COR-L47 (cell line): ENCODE measurements at regions not wholly inside any gene's neighbourhood (a gene's known extent, or its start where the extent isn't known, plus 50 kb on each side); places are given as distances from the start of the nearest gene placed in this dataset.
"Not testable (repeated sequence)": the region's sequence is repeated elsewhere in the genome, so short reads cannot be mapped to it uniquely, and the experiment has no call there.

Experiments used
- DNase-seq: peaks from one replicate; lab custom pipeline; 2025; lab: John Stamatoyannopoulos, UW

DNA sequence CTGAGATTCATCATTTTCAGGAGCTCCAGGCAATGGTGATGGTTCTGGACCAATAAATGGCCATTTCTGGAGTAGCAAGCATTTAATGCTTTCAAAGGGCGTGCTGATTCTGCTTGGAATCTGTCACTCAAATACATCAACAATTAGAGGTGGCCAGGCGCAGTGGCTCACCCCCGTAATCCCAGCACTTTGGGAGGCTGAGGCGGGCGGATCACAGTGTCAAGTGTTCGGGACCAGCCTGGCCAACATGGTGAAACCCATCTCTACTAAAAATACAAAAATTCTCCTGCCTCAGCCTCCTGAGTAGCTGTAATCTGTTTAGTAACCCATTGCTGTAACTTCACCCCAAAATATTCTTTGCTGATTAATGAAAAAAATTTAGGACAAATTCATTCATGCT lies 1574.2 kb downstream of the EFNB2 start:
- no peak for DNase-seq

DNA sequence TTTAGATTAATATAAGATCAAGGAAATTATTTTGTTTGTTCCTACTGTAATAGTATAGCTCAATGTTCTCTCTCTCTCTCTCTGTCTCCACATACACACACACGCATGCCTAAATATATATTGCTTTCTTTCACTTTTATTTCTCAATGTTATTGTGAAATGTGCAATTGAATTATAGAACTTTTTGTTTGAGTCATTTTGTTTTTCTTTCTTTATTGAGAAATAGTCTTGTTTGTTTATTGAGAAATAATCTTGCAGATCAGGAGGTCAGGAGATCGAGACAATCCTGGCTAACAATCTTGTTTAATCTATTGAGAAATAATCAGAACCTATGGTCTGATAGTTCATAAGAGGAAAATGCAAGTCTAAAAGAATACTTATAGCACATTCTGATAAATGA lies 1581.3 kb downstream of the EFNB2 start:
- DNase-seq: no peak

DNA sequence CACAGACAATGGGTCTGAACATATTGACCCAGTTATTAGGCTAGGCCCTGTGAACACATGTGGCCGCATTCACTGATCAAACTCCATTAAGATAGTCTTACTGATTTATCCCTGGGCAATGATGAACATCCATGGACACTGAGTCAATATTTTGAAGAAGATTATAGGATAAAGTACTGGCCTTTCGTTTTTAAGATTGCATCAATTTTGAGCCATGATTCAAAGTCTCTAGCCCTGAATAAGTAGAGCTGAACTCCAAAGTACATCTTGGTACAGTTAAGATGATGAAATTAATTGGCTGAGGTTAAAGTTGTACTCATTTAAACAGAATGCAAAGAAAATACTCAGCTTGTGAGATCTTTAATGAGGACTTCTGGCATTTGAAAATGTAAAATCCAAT lies 1581.9 kb downstream of the EFNB2 start:
- DNase-seq: no peak

DNA sequence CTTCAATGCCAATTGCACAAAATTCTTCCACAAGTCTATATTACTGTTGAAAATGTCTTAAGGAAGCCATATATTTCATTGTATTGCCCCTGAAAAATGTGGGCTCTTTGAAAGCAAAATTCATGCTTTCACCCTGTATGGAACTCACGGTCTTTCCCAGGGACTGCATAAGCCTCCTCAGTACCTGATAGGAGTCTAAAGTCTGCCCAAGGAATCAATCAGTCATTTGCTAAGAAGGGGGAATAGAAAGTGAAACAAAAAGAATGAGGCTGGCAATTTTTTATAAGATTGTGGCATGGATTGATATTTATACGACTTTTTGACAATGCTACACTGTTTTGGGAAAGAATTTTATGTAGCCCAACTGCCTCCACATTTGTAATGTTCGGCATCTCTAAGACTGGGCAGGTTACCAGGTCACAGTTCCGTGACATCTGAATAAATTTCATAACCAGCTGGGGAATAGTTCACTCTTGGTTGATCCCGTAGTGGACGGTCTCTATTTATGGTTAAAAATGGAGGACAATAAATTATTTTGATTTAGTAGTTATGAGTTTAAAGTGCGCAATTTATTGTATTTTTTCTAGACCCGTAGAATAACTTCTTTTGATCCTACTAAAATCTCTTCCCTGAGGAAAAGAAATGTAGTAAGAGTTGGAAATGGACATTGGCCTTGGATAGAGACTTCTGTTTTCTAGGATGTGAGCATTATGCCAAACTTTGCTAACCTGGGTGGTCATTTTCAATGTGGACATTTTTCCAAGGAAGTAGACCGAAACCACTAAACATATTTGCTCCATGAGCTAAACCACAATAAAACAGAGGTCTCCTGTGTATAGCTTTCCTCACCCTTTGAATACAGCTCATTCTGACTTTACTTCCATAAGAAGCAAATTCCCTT lies 1585.4 kb downstream of the EFNB2 start:
- DNase-seq: no peak

DNA sequence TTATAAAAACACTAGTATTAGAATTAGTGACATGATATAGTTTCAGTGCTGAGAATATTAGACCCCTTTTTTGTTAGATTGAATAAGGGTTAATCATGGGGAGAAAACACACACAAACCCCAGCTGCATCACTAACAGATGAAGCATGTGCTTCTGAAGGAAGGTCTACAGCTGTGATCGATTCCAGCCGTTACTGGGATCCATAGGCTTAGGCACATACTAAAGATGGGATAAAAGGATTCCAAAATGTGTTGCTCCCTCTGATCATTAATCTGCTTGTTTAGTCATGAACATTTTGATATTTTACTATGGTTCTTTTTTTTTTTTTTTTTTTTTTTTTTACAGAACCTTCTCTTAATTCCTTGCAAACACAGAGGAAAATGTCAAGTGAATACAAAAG lies 1591.3 kb downstream of the EFNB2 start:
- DNase-seq: no peak

DNA sequence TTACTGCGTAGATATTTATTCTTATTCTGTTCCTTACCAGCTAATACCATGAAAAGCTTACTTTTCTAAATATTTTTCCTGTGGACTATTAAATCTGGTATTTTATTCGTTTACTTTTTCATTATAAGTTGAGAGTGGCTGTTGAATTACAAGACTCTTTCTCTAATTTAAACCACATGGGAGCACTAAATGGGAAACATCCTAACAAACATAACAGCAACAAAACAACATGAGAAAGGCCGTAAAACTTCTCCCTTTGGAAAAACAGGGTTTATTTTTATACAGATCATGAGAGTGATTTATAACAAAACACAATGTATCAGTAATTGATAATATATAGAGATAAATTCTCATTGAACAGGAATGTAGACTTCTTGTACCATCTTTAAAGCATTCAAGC lies 1592.1 kb downstream of the EFNB2 start:
- no peak for DNase-seq

DNA sequence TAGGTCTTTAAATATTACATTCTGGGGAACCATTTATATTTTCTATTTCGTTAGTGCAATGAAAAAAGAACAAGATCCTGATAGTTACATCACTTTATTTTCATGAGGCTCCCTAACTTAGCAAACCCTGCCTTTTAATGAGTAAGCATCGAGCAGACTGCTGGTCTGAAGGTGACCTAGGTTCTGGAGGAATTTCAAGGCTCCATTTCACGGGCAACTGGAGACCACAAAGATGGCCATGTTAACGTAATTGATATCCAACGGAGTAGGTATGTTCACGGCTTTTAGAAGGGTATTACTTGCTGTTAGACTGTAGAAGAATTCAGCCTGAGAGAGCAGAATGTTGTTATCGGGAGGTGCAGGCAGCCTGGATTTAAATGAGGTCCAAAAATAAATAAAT lies 1597.6 kb downstream of the EFNB2 start:
- no peak for DNase-seq

DNA sequence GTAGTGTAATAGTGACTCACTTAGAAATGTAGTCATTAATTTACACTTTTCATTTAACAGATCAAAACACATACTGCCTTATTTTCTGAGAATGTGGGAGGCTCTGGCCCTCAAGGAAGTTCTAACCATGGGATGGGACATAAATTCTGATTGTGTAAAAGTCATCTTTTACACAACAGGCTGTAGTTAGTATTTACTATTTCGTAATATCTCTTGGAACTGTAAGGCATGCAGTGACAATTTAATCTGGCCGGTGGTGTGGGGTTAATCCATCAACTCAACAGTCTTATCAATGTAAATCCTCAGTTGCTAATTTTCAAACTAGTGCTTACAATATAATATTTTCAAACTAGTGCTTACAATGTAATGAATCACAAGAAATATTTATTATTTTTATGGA lies 1599.2 kb downstream of the EFNB2 start:
- no peak for DNase-seq

DNA sequence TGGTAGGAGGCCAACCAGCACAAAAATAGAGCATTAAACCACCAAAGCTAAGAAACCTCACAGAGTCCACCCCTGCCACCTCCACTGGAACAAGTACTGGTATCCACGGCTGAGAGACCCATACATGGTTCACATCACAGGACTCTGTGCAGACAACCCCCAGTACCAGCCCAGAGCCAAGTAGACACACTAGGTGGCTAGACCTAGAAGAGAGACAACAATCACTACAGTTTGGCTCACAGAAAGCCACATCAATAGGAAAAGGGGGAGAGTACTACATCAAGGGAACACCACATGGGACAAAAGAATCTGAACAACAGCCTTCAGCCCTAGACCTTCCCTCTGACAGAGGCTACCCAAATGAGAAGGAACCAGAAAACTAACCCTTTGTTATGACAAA lies 1614.9 kb downstream of the EFNB2 start:
- not testable (repeated sequence) for DNase-seq

DNA sequence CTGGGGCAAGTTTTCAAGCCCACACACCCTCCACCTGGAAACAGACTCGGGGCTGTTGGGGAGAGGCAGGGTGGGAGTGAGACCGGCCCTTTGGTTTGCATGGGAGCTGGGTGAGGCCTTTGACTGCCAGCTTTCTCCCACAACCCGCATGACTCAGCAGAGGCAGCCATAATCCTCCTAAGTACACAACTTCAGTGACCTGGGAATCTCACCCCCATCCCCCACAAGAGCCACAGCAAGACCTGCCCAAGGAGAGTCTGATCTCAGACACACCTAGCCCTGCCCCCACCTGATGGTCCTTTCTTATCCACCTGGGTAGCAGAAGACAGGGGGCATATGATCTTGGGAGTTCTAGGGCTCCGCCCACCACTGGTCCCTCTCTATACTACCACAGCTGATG lies 1615.4 kb downstream of the EFNB2 start:
- DNase-seq: no peak

DNA sequence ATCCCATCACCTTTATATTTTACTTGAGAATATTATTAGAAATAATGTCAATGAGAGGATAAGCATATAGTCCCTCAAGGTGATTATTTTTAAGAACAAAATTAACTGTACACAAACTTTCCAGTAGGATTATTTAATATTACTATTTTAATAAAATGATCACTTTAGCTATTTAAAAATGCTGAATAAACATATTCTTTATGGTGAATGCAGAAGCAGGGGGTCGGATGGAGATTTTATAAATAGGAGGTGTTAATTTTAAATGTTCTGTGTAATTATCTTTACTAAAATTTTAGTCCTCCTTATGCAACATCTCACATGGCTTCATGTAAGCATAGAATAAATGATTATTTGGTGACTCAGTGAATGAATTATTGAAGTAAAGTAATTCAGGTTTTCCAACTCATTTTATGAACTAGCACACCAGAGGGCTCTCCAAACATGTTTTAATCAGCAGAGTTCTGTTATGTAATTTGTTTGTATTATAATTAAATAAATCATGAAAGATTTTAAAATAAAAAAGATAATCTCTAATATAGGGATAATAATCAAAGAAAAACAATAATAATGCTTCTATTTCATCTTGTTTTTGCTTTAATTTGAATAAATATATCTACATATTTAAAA lies 1635.2 kb downstream of the EFNB2 start:
- DNase-seq: no peak

DNA sequence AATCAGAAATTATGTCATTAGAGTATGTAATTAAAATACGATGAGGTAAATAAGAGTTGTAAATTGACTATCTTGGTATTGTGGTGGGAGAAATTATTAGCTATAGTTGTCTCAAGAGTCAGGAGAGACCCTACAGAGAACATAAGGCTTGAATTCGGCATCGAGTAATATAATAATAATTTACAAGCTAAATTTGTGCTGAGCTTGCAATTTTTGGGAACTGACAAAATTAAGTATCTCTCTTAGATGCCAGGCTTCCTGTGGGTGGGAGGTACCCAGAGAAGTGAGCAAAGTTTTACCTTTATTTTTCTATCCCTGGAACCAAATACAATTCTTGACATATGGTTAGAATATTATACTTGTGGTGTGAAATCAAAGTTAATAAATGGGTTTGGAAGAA lies 1637.0 kb downstream of the EFNB2 start:
- no peak for DNase-seq

DNA sequence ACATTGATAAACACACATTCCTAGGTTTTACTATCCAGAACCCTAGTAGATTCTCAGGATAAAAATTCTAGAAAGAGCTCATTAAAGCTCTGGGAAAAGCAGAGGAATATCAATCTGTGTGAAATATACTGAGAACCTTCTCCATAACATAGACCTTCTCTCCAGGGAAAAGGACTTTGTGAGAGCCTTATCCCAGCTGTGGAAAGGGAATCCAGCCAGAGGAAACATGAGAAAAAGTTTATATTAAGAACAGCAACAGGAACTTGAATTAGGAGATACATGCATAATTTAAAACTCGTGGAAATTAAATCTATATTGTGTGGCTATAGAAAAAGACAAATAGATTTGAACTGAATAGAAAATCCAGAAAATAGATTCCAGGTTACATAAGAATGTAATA lies 1639.9 kb downstream of the EFNB2 start:
- no peak for DNase-seq

DNA sequence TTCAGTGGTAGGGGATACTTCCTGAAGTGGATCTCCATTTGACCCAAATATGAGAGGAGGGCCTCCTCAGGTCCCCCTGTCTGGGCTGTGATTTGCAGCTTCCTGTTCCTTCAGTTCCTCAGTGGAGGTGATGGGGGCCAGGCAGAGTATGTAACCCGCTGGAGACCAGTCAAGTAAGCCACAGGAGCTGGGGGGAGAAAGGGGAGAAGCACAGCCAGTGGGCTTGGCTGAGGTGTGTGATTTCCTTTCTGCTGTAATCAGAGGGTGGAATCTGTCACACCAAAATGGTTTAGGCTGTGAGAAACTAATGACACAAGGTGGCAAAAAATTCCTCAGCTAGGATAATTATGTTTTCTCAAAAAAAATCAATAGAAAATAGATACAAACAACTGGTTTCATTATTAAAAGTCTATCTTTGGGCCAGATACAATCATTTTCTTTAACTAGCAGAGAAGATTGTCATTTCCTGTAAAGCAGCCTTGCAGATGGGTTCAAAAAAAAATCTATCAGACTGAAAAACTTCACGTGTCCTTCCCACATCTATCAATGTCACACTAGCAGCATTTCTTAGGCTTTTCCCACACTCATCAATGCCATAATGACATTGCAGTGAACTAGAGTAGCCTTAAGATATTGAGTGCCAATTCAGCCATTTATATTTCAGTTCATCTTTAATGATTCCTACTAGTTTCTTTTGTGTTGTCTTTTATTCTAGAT lies 1660.3 kb downstream of the EFNB2 start:
- no peak for DNase-seq

DNA sequence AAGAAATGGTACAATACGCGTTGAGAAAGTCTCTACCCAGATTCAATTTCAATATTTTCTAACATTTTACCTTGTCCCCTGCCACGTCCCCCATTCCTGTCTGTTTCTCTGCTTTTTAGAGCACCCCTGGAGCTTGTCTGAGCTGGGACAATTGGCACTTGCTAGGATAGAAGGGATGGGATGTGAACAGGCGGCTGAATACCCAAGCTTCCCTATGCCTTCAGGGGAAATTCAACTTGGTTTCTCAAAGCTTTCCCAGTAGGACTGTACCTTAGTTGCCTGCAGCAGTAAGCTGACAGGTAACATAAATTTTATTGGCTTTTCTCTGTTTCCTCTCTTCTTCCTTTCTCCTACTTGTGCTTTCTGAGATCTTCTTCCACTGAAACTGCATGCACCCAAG lies 1663.3 kb downstream of the EFNB2 start:
- no peak for DNase-seq

DNA sequence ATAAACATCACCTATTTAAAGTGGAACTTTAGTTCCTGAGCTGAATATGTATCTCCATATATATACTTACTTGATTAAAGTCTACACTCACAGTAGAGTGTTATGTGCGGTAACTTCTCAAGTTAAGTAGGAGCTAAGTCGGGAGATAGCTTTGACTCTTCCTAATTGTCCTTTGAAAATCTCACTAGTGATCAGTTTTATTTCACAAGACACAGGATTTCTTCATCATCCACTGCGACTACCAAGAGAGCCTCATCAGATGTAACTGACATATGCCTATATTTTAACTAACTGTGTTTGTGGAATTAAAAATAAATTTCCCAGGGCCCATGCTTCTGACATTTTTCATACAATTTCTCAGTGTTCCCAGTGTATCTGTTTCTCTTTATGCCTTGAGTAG lies 1664.0 kb downstream of the EFNB2 start:
- no peak for DNase-seq

DNA sequence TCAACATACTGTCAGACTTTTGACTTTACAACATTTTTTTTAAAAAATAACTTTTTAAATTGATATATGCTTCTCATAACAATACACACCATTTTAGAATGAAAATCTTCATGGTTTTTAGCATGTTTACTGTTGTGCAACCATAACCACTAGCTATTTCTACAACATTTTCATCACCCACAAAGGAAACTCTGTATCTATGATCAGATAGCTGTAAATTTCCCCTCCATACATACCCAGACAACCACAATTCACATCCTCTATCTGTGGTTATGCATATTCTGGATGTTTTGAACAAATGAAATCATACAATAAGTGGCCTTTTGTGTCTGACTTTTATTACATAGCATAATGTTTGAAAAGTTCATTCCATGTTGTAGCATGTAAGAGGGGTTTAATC lies 1666.0 kb downstream of the EFNB2 start:
- DNase-seq: no peak

DNA sequence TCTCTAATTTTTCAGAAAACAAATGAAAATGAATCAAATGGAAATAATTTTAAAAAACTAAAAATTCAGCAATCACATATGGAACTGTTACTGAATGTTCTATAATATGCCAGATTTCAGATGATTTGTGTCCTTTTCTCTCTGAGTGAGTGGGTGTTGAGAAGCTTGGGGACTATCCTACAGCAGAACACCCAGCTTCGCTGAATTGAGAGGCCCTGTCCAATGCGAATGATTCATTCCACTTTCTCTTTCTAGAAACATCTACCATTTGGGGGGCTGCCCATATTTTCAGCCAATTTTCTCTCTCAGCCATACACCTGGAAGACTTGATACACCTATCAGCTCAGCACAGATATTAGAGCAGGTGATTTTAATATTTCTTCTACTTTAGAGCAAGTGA lies 1666.7 kb downstream of the EFNB2 start:
- no peak for DNase-seq

DNA sequence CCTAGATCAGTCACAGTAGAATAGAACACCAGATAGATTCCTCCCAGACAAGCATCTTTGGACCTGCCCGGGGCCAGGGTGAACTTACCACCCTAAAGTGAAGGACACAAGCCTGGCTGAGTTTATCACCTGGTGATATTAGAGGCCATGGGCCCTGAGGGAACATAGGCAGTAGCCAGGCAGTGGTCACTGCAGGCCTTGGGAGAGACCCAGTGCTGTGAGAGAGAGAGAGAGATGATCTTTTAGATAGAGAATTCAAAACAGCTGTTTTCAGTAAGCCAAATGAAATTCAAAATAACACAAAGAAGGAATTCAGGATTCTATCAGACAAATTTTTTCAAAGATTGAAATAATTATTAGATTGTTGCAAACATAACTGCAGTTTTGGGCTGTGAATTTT lies 1679.9 kb downstream of the EFNB2 start:
- no peak for DNase-seq

DNA sequence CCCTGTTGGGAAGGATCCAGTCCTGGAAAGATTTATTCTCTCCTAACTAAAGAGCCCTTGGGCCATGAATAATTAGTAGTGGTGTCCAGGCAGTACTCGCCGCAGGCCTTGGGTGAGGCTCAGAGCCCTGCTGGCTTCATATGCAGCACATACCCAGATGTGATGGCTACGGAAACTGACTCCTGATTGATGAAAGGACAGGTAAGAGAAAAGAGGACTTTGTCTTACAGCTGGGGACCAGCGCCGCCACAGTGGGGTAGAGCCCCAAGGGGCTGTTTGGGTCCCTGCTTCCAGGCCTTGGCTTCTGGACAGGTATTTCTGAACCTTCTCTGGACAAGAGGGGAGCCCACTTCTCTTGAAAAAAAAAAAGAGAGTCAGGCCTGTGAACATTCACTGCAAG lies 1680.8 kb downstream of the EFNB2 start:
- DNase-seq: no peak

DNA sequence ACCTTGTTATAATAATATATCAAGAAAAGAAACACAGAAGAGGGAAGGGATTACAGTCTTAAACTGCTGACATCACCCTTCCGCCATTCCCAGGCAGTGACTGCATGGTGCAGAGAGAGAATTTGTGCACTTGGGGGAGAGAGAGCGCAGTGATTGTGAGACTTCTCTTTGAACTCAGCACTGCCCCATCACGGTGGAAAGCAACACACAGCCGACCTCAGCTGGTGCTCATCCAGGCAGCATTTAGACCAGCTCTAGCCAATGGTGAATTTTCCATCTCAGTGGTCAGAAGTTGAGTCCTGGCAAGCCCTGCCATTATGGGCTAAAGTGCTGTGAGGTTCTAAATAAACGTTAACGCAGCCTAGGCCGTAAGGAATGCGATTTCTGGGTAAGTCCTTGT lies 1681.5 kb downstream of the EFNB2 start:
- no peak for DNase-seq

DNA sequence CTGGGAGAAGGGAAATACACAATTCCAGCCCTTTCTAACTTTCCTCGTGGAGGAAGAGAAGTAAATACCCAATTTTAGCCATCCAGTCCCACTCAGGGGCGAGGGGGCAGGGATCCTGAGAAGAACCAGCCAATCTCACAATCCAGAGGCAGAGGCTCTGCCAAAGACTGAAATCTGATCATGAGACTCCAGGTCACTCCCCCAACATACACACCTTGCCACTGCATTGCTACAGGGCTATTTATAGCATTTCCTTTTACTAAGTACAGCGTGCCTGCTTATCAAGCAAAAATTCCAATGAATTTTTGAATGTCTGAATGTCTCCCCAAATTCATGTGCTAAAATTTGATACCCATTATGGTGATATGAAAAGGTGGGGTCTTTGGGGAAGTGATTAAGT lies 1687.5 kb downstream of the EFNB2 start:
- no peak for DNase-seq

DNA sequence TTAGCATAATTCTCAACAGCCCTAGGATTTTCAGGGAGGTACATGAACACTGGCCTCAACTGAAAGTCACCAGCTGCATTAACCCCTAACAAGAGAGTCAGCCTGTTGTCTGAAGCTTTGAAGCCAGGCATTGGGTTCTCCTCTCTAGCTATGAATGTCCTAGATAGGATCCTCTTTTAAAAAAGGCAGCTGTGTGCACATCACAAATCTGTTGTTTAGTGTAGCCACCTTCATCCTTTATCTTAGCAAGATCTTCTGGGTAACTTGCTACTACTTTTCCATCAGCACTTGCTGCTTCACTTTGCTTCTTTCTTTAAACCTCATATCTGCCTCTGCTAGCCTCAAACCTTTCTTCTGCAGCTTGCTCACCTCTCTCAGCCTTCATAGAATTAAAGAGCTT lies 1692.1 kb downstream of the EFNB2 start:
- DNase-seq: no peak
